ENCODE measurements at regions not wholly inside any gene's neighbourhood (a gene's known extent, or its start where the extent isn't known, plus 50 kb on each side); places are given as distances from the start of the nearest gene placed in this dataset.

GRCh38 chr10:112883360-112884178 is 66.5 kb upstream of the TCF7L2 start:
- H3K79me1 ChIP-seq (ENCODE audit: insufficient read depth, low read depth, low read length, poor library complexity, severe bottlenecking) = no peaks in the 10 kb centered on the region
- H3K4me2 ChIP-seq (ENCODE audit: insufficient read depth, insufficient read length, low read length) = no peak overlapping the region
- peaks cover 4% of the 10 kb centered on the region for H3K23me2 ChIP-seq (ENCODE audit: insufficient read length, low read depth, low read length, poor library complexity, severe bottlenecking)
- no peak overlapping the region for H3T11ph ChIP-seq (ENCODE audit: low read length)
- Mint-ChIP-seq H3K27me3 (ENCODE audit: low read depth) (peaks cover 5% of the 10 kb centered on the region), H3K9me3 (peaks cover 6 to 9% of the 10 kb centered on the region in 2 experiments; a peak in 3 of 5 replicates), H3K4me1 (peaks cover 35 to 41% of the 10 kb centered on the region in 2 experiments), H3K4me3 (no peak overlapping the region), H3K36me3 (ENCODE audit: insufficient read depth in 1 of 3, low read depth in 3 of 3) (peaks cover 0 to 2% (median 0%) of the 10 kb centered on the region in 3 experiments; a peak in 1 of 7 replicates), H3K27ac (no peak overlapping the region)
- no peak for DNase-seq
- no peak overlapping the region for H3K27ac ChIP-seq (ENCODE audit: insufficient read length, low read depth, low read length)
- H3K14ac ChIP-seq (ENCODE audit: insufficient read depth, low read length) = no peak overlapping the region
- no peak overlapping the region for H4K5ac ChIP-seq (ENCODE audit: insufficient read length, low read depth, low read length)
- no peak overlapping the region for H3K9ac ChIP-seq (ENCODE audit: extremely low read depth, insufficient read length, low read length)
- no peak overlapping the region for H2BK5ac ChIP-seq (ENCODE audit: insufficient read length, low read length)
- no peak overlapping the region for H2AFZ ChIP-seq (ENCODE audit: low read length)
- H3K79me2 ChIP-seq (ENCODE audit: insufficient read depth, low read length) = no peaks in the 10 kb centered on the region
- no peak overlapping the region for H2BK15ac ChIP-seq (ENCODE audit: low read depth, low read length)
- H3K4ac ChIP-seq (ENCODE audit: low read depth, low read length) = no peak overlapping the region
- no peaks in the 10 kb centered on the region for H4K20me1 ChIP-seq (ENCODE audit: control insufficient read depth, insufficient read depth, insufficient read length)
- WGBS (ENCODE audit: extremely low coverage, insufficient read length, low lambda C conversion rate) = no CpG with 5 or more reads among the region's 5 CpGs
- H4K91ac ChIP-seq (ENCODE audit: insufficient read length, low read depth, low read length) = no peak overlapping the region
- no peak overlapping the region for H2AK5ac ChIP-seq (ENCODE audit: insufficient read length, low read length)
- TF ChIP-seq CTCF (conservative IDR thresholded peaks at IDR 0.05) = no peak
- no peaks in the 10 kb centered on the region for H3K9me3 ChIP-seq (ENCODE audit: control insufficient read depth, low read depth, low read length)
- peaks cover 2% of the 10 kb centered on the region; the same call in 1 of the 2 replicates for H3K4me1 ChIP-seq (ENCODE audit: insufficient read depth, low read length)
- H3K18ac ChIP-seq (ENCODE audit: insufficient read length, low read depth, low read length) = no peak overlapping the region
- no peak overlapping the region for H3K23ac ChIP-seq (ENCODE audit: insufficient read length, low read depth, low read length)
- H2BK12ac ChIP-seq (ENCODE audit: insufficient read length, low read depth, low read length) = no peak overlapping the region
- no peak overlapping the region for H4K8ac ChIP-seq (replicated peaks; ENCODE audit: insufficient read length, low read depth, low read length)
- no peak overlapping the region for H3K56ac ChIP-seq (ENCODE audit: insufficient read length, low read depth, low read length)
- H3K27me3 ChIP-seq (ENCODE audit: insufficient read depth, low read length) = no peaks in the 10 kb centered on the region
- no peak overlapping the region for H2BK20ac ChIP-seq (ENCODE audit: low read depth, low read length, poor library complexity, severe bottlenecking)
- H2BK120ac ChIP-seq (ENCODE audit: low read depth, low read length, poor library complexity, severe bottlenecking) = no peak overlapping the region

Measured in H9 (cell line).